GM18508 (cell line): ENCODE measurements at regions not wholly inside any gene's neighbourhood (a gene's known extent, or its start where the extent isn't known, plus 50 kb on each side); places are given as distances from the start of the nearest gene placed in this dataset.
A peak's percentile ranks its signal among the peaks of the same experiment; 100 is the strongest.
"Not testable (repeated sequence)": the region's sequence is repeated elsewhere in the genome, so short reads cannot be mapped to it uniquely, and the experiment has no call there.

Source experiments
- ATAC-seq: cut with Tn5 transposase; IDR thresholded peaks from one replicate; pipeline ENCODE4 v1.9.1; 2021; ENCODE audit warnings: moderate number of reproducible peaks; ENCODE audit not compliant: insufficient read depth, unreplicated experiment

GRCh38 chr12:85424581-85425348 is 144.7 kb downstream of the ALX1 start:
- peak; percentile 82 for ATAC-seq

- ATAC-seq = no peak
Measured at GRCh38 chr12:85425349-85425612, 145.3 kb downstream of the ALX1 start.

GRCh38 chr12:85425926-85426325 is 145.9 kb downstream of the ALX1 start:
- ATAC-seq = no peak

GRCh38 chr12:85433148-85433547 is 153.1 kb downstream of the ALX1 start:
- not testable (repeated sequence) for ATAC-seq

GRCh38 chr12:85440271-85440670 is 160.3 kb downstream of the ALX1 start:
- no peak for ATAC-seq

GRCh38 chr12:85441025-85441424 is 161.0 kb downstream of the ALX1 start:
- ATAC-seq = no peak

GRCh38 chr12:85441741-85442140 is 161.7 kb downstream of the ALX1 start:
- no peak for ATAC-seq

- no peak for ATAC-seq
Measured at GRCh38 chr12:85445060-85445938, 165.3 kb downstream of the ALX1 start.

GRCh38 chr12:85448031-85448430 is 168.0 kb downstream of the ALX1 start:
- no peak for ATAC-seq

- no peak for ATAC-seq
Measured at GRCh38 chr12:85448548-85449139, 168.6 kb downstream of the ALX1 start.

- no peak for ATAC-seq
Measured at GRCh38 chr12:85457016-85457415, 177.0 kb downstream of the ALX1 start.

GRCh38 chr12:85461127-85461526 is 181.1 kb downstream of the ALX1 start:
- no peak for ATAC-seq

GRCh38 chr12:85462888-85463287 is 182.9 kb downstream of the ALX1 start:
- no peak for ATAC-seq

- no peak for ATAC-seq
Measured at GRCh38 chr12:85466890-85467289, 186.9 kb downstream of the ALX1 start.

- peak; percentile 91 for ATAC-seq
Measured at GRCh38 chr12:85468356-85469157, 188.5 kb downstream of the ALX1 start.

GRCh38 chr12:85469158-85470086 is 189.4 kb downstream of the ALX1 start:
- not testable (repeated sequence) for ATAC-seq

GRCh38 chr12:85475277-85475676 is 195.3 kb downstream of the ALX1 start:
- not testable (repeated sequence) for ATAC-seq

- ATAC-seq = no peak
Measured at GRCh38 chr12:85476756-85477155, 196.7 kb downstream of the ALX1 start.

GRCh38 chr12:85484387-85484786 is 204.4 kb downstream of the ALX1 start:
- ATAC-seq = peak; percentile 88
